Right lobe of liver (tissue), 6 donors: ENCODE measurements at regions not wholly inside any gene's neighbourhood (a gene's known extent, or its start where the extent isn't known, plus 50 kb on each side); places are given as distances from the start of the nearest gene placed in this dataset.

Experiments
- ATAC-seq, 4 donors: fragments of 200-7000 bp; cut with Tn5 transposase; one replicate each; pipeline ENCODE4 v1.9.1; 2020; ENCODE audit warnings: mild to moderate bottlenecking in 4 of 4, moderate library complexity in 4 of 4
- DNase-seq, 3 donors: peaks; one replicate each; pipeline ENCODE4 v3.0.0-alpha.2; 2020
- H3K27ac ChIP-seq, 3 donors: fragments of 200-600 bp; one replicate each; pipeline ENCODE4 v1.8.0; 2022
- H3K27me3 ChIP-seq, 2 donors: fragments of 200-600 bp; one replicate each; pipeline ENCODE4 v1.8.0; 2022
- H3K36me3 ChIP-seq, 4 donors: fragments of 200-600 bp; sonication (generic) in 1 of 4; one replicate each; pipeline versions ENCODE4 v1.5.1 to v1.8.0; 2017 to 2022; ENCODE audit warnings: control low read depth in 1 of 4
- H3K4me1 ChIP-seq, 4 donors: fragments of 200-600 bp; sonication (generic) in 1 of 4; one replicate each; pipeline versions ENCODE4 v1.5.1 to v1.8.0; 2017 to 2022; ENCODE audit warnings: control low read depth in 1 of 4
- H3K4me3 ChIP-seq, 3 donors: fragments of 200-600 bp; one replicate each; pipeline ENCODE4 v1.8.0; 2022
- H3K9me3 ChIP-seq, 4 donors: fragments of 200-600 bp; sonication (generic) in 1 of 4; one replicate each; pipeline versions ENCODE4 v1.5.1 to v1.8.0; 2017 to 2022; ENCODE audit warnings: control low read depth in 1 of 4
- CTCF ChIP-seq, 4 donors: fragments of 200-600 bp in 3 of 4; fragments of 450-650 bp in 1 of 4; IDR thresholded peaks; one replicate each; pipeline versions ENCODE4 v1.5.1 to v1.8.0; 2016 to 2022; ENCODE audit warnings: antibody characterized with exemption in 4 of 4, mild to moderate bottlenecking in 2 of 4
- POLR2A ChIP-seq: fragments of 450-650 bp; IDR thresholded peaks from one replicate; pipeline ENCODE4 v1.6.1; 2017; ENCODE audit warnings: antibody characterized with exemption, mild to moderate bottlenecking
- WGBS: methylation state at CpG from one replicate; pipeline ENCODE4 v1.1.6; 2018; ENCODE audit warnings: low coverage, low lambda C conversion rate; ENCODE audit not compliant: insufficient coverage; ENCODE audit errors: missing lambda C conversion rate; 5-methylcytosine and 5-hydroxymethylcytosine counted together
- intact Hi-C, 2 donors: fragments of 100-400 bp; cut with DNase I; formaldehyde crosslinking; loops; one replicate each; pipeline versions ENCODE4 v1.11.2 to v1.14.1; 2022
- donor health status: DM: no; HTN: yes; CAD: no.
- donor health status: DM: no; HTN: no; CAD: no.
- donor health status: DM: no; HTN: no; CAD: no.
- donor health status: DM: no; HTN: yes; CAD: no.
- donor health status: DM: no; HTN: yes; CAD: no.

GRCh38 chr3:95521396-95521795 is 1293.0 kb upstream of the EPHA6 start:
- no peaks in the 10 kb centered on the region for H3K36me3 ChIP-seq
- TF ChIP-seq POLR2A, result no peak
- TF ChIP-seq CTCF (IDR thresholded peaks at IDR 0.05), result no peak
- WGBS, result 87% methylated on average over 2 of the region's 2 CpGs
- H3K4me1 ChIP-seq, result no peaks in the 10 kb centered on the region
- DNase-seq (no peak), ATAC-seq (no peak)
- H3K9me3 ChIP-seq, result no peaks in the 10 kb centered on the region
- intact Hi-C loops, result no loop called here
- H3K27ac ChIP-seq, result no peak overlapping the region
- no peaks in the 10 kb centered on the region for H3K27me3 ChIP-seq
- no peak overlapping the region for H3K4me3 ChIP-seq

- TF ChIP-seq POLR2A, result no peak
- TF ChIP-seq CTCF (IDR thresholded peaks at IDR 0.05), result no peak
- Histone ChIP-seq H3K9me3 (no peaks in the 10 kb centered on the region), H3K4me1 (no peaks in the 10 kb centered on the region), H3K36me3 (no peaks in the 10 kb centered on the region), H3K4me3 (no peak overlapping the region), H3K27me3 (no peaks in the 10 kb centered on the region), H3K27ac (no peak overlapping the region)
- DNase-seq, result no peak
- ATAC-seq, result no peak
- WGBS, result 89% methylated on average over 2 of the region's 2 CpGs
- intact Hi-C loops, result no loop called here
These were observed 1291.9 kb upstream of the EPHA6 start for GRCh38 chr3:95522449-95522848.

GRCh38 chr3:95539950-95540483 is 1274.4 kb upstream of the EPHA6 start:
- Histone ChIP-seq H3K4me1 (no peaks in the 10 kb centered on the region), H3K4me3 (no peak overlapping the region), H3K27me3 (no peaks in the 10 kb centered on the region), H3K9me3 (no peaks in the 10 kb centered on the region), H3K27ac (no peak overlapping the region), H3K36me3 (no peaks in the 10 kb centered on the region)
- TF ChIP-seq POLR2A (no peak), CTCF (IDR thresholded peaks at IDR 0.05) (no peak)
- intact Hi-C loops, result no loop called here
- ATAC-seq, result no peak
- no peak for DNase-seq

GRCh38 chr3:95565502-95565901 is 1248.9 kb upstream of the EPHA6 start:
- no peaks in the 10 kb centered on the region for H3K4me1 ChIP-seq
- ATAC-seq (no peak), DNase-seq (no peak)
- 55% methylated on average over 1 of the region's 1 CpG for WGBS
- no peaks in the 10 kb centered on the region for H3K27me3 ChIP-seq
- no peak overlapping the region for H3K4me3 ChIP-seq
- intact Hi-C loops, result no loop called here
- TF ChIP-seq CTCF (IDR thresholded peaks at IDR 0.05) (no peak), POLR2A (no peak)
- no peak overlapping the region for H3K27ac ChIP-seq
- H3K36me3 ChIP-seq, result no peaks in the 10 kb centered on the region
- peaks cover 0 to 3% (median 0%) of the 10 kb centered on the region in 4 donors for H3K9me3 ChIP-seq

- 17% methylated on average over 1 of the region's 3 CpGs for WGBS
- no peaks in the 10 kb centered on the region for H3K27me3 ChIP-seq
- H3K27ac ChIP-seq, result no peak overlapping the region
- DNase-seq (no peak), ATAC-seq (no peak)
- H3K9me3 ChIP-seq, result peaks cover 0 to 3% (median 0%) of the 10 kb centered on the region in 4 donors
- H3K4me1 ChIP-seq, result no peaks in the 10 kb centered on the region
- intact Hi-C loops, result no loop called here
- no peaks in the 10 kb centered on the region for H3K36me3 ChIP-seq
- H3K4me3 ChIP-seq, result no peak overlapping the region
- no peak for TF ChIP-seq CTCF (IDR thresholded peaks at IDR 0.05)
- no peak for TF ChIP-seq POLR2A
These were observed 1247.0 kb upstream of the EPHA6 start for GRCh38 chr3:95567346-95567745.
